ENCODE measurements at regions not wholly inside any gene's neighbourhood (a gene's known extent, or its start where the extent isn't known, plus 50 kb on each side); places are given as distances from the start of the nearest gene placed in this dataset.

DNA sequence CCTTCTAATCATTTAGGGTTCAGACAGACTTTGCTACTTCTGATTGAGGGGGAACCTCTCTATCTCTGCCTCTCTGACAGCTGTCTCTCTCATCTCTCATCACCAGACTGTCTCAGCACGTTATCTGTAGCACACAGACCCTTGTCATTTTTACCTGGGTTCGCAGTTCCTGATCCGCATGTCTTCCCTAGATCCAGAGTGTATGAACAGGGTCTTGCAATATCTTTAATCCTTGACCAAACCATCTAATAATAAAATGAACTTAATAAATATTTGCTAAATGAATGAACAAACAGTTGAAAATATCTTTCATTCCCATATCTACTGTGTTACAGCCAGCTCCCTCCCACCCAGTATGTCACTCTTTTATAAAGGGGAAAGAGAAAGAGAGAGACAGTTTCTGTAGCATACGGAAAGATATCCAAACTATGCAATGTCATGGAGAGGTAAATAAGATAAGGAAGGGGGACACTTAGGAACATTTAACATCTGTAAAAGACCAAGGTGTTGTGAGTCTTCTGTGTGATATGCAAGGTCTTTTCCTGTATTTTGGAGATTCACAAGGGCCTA is 507.6 kb downstream of the SUCLG1 start (continued):
- TF ChIP-seq ZNF785 (tag by site-specific recombination; IDR thresholded peaks at IDR 0.05): no peak
- no peak for TF ChIP-seq ZFP37 (tag by site-specific recombination; IDR thresholded peaks at IDR 0.05)
- no peak for TF ChIP-seq ZBTB1 (tag by site-specific recombination; IDR thresholded peaks at IDR 0.05)

DNA sequence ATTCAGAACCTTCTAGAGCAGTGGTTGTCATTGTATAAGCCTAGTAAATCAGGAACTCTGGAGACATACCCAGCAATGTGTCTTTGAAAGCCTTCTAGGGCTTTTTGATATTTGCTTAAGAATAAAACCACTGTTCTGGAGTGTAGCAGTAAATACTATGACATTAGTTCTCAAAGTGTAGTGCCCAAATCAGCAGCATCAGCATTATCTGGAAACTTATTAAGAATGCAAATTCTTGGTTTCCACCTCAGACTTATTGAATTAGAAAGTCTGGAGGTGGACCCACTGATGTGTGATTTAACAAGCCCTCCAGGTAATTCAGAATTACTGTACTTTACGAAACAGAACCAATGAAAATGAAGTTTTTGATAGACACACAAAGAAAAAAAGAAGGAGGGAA is 509.7 kb downstream of the SUCLG1 start:
- H3K9me3 ChIP-seq (ENCODE audit: control insufficient read depth, insufficient read depth, low read depth, low read length): no peaks in the 10 kb centered on the region
- POLR2A ChIA-PET: no interaction called here
- no peak for TF ChIP-seq ZNF2 (tag by site-specific recombination; IDR thresholded peaks at IDR 0.05)
- TF ChIP-seq ZNF600 (tag by site-specific recombination; IDR thresholded peaks at IDR 0.05): no peak
- TF ChIP-seq ZNF404 (tag by site-specific recombination; IDR thresholded peaks at IDR 0.05): no peak
- no peak for TF ChIP-seq ZBTB20 (tag by site-specific recombination; IDR thresholded peaks at IDR 0.05)
- TF ChIP-seq ZXDB (tag by site-specific recombination; IDR thresholded peaks at IDR 0.05): no peak
- TF ChIP-seq ZNF214 (tag by site-specific recombination; IDR thresholded peaks at IDR 0.05; ENCODE audit: borderline replicate concordance): no peak
- TF ChIP-seq ZNF660 (tag by site-specific recombination; IDR thresholded peaks at IDR 0.05): no peak
- no peak for TF ChIP-seq ZNF521 (tag by site-specific recombination; IDR thresholded peaks at IDR 0.05)
- TF ChIP-seq, protein P1, sequence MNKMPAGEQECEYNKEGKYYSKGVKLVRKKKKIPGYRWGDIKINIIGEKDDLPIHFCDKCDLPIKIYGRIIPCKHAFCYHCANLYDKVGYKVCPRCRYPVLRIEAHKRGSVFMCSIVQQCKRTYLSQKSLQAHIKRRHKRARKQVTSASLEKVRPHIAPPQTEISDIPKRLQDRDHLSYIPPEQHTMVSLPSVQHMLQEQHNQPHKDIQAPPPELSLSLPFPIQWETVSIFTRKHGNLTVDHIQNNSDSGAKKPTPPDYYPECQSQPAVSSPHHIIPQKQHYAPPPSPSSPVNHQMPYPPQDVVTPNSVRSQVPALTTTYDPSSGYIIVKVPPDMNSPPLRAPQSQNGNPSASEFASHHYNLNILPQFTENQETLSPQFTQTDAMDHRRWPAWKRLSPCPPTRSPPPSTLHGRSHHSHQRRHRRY (tag by site-specific recombination; IDR thresholded peaks at IDR 0.05): no peak
- TF ChIP-seq ZNF10 (tag by site-specific recombination; IDR thresholded peaks at IDR 0.05): no peak
- TF ChIP-seq OVOL3 (tag by site-specific recombination; IDR thresholded peaks at IDR 0.05): no peak
- TF ChIP-seq, protein P2, sequence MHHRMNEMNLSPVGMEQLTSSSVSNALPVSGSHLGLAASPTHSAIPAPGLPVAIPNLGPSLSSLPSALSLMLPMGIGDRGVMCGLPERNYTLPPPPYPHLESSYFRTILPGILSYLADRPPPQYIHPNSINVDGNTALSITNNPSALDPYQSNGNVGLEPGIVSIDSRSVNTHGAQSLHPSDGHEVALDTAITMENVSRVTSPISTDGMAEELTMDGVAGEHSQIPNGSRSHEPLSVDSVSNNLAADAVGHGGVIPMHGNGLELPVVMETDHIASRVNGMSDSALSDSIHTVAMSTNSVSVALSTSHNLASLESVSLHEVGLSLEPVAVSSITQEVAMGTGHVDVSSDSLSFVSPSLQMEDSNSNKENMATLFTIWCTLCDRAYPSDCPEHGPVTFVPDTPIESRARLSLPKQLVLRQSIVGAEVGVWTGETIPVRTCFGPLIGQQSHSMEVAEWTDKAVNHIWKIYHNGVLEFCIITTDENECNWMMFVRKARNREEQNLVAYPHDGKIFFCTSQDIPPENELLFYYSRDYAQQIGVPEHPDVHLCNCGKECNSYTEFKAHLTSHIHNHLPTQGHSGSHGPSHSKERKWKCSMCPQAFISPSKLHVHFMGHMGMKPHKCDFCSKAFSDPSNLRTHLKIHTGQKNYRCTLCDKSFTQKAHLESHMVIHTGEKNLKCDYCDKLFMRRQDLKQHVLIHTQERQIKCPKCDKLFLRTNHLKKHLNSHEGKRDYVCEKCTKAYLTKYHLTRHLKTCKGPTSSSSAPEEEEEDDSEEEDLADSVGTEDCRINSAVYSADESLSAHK (tag by site-specific recombination; IDR thresholded peaks at IDR 0.05): no peak
- no peak for TF ChIP-seq ZNF155 (tag by site-specific recombination; IDR thresholded peaks at IDR 0.05)
- H3K4me3 ChIP-seq (ENCODE audit: low read depth, low read length): no peak overlapping the region
- H3K4me1 ChIP-seq (ENCODE audit: control insufficient read depth, insufficient read depth, low read length): no peaks in the 10 kb centered on the region
- no peaks in the 10 kb centered on the region for H3K36me3 ChIP-seq (ENCODE audit: control insufficient read depth in 2 of 2, insufficient read depth in 1 of 2, low read length in 2 of 2)
- H3K27ac ChIP-seq (ENCODE audit: extremely low read depth, low read depth, low read length): no peak overlapping the region
- CTCF ChIA-PET: no interaction called here

DNA sequence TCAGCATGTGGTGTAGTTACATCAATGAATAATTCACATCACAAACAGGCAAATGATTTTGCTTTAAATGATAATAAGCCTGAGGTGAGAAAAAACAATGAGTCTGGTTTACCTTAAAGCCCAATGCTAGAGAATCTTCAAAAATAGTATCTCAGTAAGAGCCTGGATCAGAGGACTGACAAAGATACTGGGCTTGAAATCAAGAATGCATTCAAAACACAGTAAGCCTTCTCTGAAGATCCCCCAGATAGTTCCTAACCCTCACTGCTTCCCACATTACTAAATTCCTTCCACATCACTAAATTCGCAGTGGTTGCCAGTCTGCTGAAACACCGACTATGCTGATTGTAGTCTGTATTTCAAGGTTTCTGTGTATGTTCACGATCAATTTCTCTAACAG is 514.9 kb downstream of the SUCLG1 start:
- no peak overlapping the region for H3K27ac ChIP-seq (ENCODE audit: extremely low read depth, low read depth, low read length)
- H3K4me1 ChIP-seq (ENCODE audit: control insufficient read depth, insufficient read depth, low read length): no peaks in the 10 kb centered on the region
- H3K4me3 ChIP-seq (ENCODE audit: low read depth, low read length): no peak overlapping the region
- POLR2A ChIA-PET: no interaction called here
- TF ChIP-seq ZNF140 (tag by site-specific recombination; IDR thresholded peaks at IDR 0.05): no peak
- TF ChIP-seq ZNF596 (tag by site-specific recombination; IDR thresholded peaks at IDR 0.05): no peak
- CTCF ChIA-PET: no interaction called here
- no peaks in the 10 kb centered on the region for H3K36me3 ChIP-seq (ENCODE audit: control insufficient read depth in 2 of 2, insufficient read depth in 1 of 2, low read length in 2 of 2)
- H3K9me3 ChIP-seq (ENCODE audit: control insufficient read depth, insufficient read depth, low read depth, low read length): no peaks in the 10 kb centered on the region

DNA sequence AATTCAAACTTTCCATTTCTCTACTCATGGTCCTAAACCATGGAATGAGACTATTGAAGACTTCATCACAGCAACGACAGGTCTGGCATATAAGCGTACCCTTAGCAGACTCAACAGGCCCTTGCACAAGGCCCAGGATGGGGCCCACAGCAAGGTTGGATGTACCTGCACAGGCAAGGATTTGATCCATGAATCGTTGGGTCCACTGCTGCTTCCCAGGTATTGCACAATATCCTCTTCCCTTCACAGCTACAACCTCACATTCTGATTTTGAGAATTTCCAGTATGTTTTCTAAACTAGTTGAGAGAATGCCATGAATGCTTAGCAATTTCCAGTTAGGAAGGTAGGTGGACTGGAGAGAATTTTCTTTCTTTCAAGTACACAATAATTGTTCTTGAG is 515.8 kb downstream of the SUCLG1 start:
- Histone ChIP-seq H3K4me1 (ENCODE audit: control insufficient read depth, insufficient read depth, low read length) (no peaks in the 10 kb centered on the region), H3K27ac (ENCODE audit: extremely low read depth, low read depth, low read length) (no peak overlapping the region), H3K4me3 (ENCODE audit: low read depth, low read length) (no peak overlapping the region), H3K36me3 (ENCODE audit: control insufficient read depth in 2 of 2, insufficient read depth in 1 of 2, low read length in 2 of 2) (no peaks in the 10 kb centered on the region), H3K9me3 (ENCODE audit: control insufficient read depth, insufficient read depth, low read depth, low read length) (no peaks in the 10 kb centered on the region)
- ChIA-PET POLR2A (no interaction called here), CTCF (no interaction called here)
- TF ChIP-seq, protein P3, sequence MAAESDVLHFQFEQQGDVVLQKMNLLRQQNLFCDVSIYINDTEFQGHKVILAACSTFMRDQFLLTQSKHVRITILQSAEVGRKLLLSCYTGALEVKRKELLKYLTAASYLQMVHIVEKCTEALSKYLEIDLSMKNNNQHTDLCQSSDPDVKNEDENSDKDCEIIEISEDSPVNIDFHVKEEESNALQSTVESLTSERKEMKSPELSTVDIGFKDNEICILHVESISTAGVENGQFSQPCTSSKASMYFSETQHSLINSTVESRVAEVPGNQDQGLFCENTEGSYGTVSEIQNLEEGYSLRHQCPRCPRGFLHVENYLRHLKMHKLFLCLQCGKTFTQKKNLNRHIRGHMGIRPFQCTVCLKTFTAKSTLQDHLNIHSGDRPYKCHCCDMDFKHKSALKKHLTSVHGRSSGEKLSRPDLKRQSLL (tag by site-specific recombination; IDR thresholded peaks at IDR 0.05): no peak
- TF ChIP-seq BCL11A (tag by site-specific recombination; IDR thresholded peaks at IDR 0.05; ENCODE audit: low read depth): no peak
- no peak for TF ChIP-seq WT1 (tag by site-specific recombination; IDR thresholded peaks at IDR 0.05)

Measured in HEK293 (cell line).